ENCODE measurements at regions not wholly inside any gene's neighbourhood (a gene's known extent, or its start where the extent isn't known, plus 50 kb on each side); places are given as distances from the start of the nearest gene placed in this dataset.

DNA sequence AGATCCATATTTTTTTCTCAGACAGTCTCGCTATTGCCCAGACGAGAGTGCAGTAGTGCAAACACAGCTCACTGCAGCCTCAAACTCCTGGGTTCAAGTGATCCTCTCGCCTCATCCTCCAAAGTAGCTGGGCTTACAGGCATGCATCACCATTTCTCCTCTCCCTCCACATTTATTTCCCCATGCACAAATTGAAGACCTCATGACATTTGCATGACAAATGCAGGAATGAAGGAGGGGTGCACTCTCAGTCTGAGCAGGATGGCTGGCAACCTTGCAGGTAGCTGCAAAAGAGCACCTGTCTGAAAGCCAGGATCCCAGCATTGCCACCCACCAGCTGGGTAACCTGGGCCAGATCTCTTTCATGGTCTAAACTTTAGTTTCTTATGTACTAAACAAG, 111.2 kb downstream of the SH3TC2 start:
- no peak for DNase-seq (ENCODE audit: low spot score)
- Histone ChIP-seq H2AFZ (ENCODE audit: low read length) (no peak overlapping the region), H3K27ac (ENCODE audit: low read depth, low read length, poor library complexity, severe bottlenecking) (no peak overlapping the region), H3K9me3 (ENCODE audit: low read length) (no peaks in the 10 kb centered on the region), H3K79me2 (ENCODE audit: insufficient read depth, low read depth, low read length) (no peaks in the 10 kb centered on the region), H3K4me2 (ENCODE audit: low read length) (no peak overlapping the region), H3K36me3 (ENCODE audit: insufficient read depth, low read length) (no peaks in the 10 kb centered on the region), H3K4me3 (ENCODE audit: low read depth, low read length, poor library complexity, severe bottlenecking) (no peak overlapping the region), H4K20me1 (ENCODE audit: insufficient read depth, low read length) (no peaks in the 10 kb centered on the region), H3K4me1 (ENCODE audit: insufficient read depth, low read length, poor library complexity, severe bottlenecking) (no peaks in the 10 kb centered on the region), H3K9me2 (ENCODE audit: insufficient read depth, low read length) (no peaks in the 10 kb centered on the region)
- no TSS peak for BruUV-seq (replicated peaks)
- intact Hi-C loops (cut with micrococcal nuclease; ENCODE audit: unreplicated experiment) = no loop called here
- CTCF ChIA-PET (ENCODE audit: unreplicated experiment) = no interaction called here
- TF ChIP-seq, protein P1, sequence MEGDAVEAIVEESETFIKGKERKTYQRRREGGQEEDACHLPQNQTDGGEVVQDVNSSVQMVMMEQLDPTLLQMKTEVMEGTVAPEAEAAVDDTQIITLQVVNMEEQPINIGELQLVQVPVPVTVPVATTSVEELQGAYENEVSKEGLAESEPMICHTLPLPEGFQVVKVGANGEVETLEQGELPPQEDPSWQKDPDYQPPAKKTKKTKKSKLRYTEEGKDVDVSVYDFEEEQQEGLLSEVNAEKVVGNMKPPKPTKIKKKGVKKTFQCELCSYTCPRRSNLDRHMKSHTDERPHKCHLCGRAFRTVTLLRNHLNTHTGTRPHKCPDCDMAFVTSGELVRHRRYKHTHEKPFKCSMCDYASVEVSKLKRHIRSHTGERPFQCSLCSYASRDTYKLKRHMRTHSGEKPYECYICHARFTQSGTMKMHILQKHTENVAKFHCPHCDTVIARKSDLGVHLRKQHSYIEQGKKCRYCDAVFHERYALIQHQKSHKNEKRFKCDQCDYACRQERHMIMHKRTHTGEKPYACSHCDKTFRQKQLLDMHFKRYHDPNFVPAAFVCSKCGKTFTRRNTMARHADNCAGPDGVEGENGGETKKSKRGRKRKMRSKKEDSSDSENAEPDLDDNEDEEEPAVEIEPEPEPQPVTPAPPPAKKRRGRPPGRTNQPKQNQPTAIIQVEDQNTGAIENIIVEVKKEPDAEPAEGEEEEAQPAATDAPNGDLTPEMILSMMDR (conservative IDR thresholded peaks at IDR 0.05; ENCODE audit: low read length) = no peak
- TF ChIP-seq EZH2phosphoT487 (IDR thresholded peaks at IDR 0.05; ENCODE audit: borderline replicate concordance, low read depth, low read length) = no peak
- POLR2A ChIA-PET = no interaction called here

DNA sequence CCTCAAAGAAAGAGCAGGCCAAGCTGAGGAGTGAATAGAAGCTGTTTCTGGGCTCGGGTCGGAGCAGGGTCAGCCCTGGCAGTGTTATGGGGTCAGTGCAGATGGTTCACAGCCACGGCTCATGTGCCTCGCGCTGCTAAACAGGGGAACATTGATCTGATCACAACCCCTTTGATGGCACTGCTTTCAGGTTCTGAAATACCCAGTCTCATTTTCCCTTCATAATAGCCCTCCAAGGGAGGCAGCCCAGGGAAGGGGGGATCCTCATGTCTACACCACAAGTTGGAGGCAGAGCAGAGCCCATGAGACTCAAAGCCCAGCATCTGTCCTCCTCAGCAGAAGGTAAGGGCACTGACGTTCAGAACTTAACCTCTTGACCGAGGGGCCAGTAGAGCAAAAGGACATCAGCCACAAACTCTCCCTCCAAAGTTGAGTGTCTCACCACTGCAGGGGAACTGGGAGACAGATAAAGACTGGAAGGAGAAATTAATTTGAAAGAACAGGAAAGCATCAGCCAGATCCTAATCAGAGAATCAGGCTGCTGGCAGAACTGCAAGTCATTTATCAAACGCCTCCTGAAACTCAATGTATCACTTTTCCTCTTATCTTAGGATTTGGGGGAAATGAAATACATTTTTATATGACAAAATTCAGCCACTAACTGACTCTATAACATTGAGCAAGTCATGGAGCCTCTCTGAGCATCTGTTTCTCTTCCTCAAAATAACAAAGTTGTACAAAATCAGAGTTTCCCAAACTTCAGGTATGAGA, 110.6 kb downstream of the SH3TC2 start:
- intact Hi-C loops (cut with micrococcal nuclease; ENCODE audit: unreplicated experiment) = no loop called here

DNA sequence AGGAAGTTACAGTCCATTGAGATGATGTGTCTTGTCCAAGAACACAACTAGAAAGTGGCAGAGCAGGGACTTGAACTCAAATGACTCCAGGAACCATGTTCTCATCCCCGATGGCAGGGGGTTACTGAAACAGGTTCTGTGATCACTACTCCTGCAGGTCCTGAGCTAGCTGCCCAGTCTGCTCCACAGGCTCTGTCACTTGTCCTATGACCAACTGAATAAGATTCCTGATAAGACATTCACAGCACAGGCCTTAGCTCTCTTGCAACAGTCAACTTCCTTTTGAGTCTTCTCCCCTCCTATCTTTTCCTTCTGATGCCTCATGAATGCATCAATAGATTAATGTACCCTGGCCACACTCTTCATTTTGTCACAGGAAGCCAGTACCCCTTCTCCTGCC, 109.2 kb downstream of the SH3TC2 start:
- Histone ChIP-seq H3K79me2 (ENCODE audit: insufficient read depth, low read depth, low read length) (no peaks in the 10 kb centered on the region), H3K27ac (ENCODE audit: low read depth, low read length, poor library complexity, severe bottlenecking) (no peak overlapping the region), H3K36me3 (ENCODE audit: insufficient read depth, low read length) (no peaks in the 10 kb centered on the region), H3K4me3 (ENCODE audit: low read depth, low read length, poor library complexity, severe bottlenecking) (no peak overlapping the region), H3K4me1 (ENCODE audit: insufficient read depth, low read length, poor library complexity, severe bottlenecking) (no peaks in the 10 kb centered on the region), H3K9me3 (ENCODE audit: low read length) (no peaks in the 10 kb centered on the region), H3K4me2 (ENCODE audit: low read length) (no peak overlapping the region), H2AFZ (ENCODE audit: low read length) (no peak overlapping the region), H3K9me2 (ENCODE audit: insufficient read depth, low read length) (no peaks in the 10 kb centered on the region), H4K20me1 (ENCODE audit: insufficient read depth, low read length) (no peaks in the 10 kb centered on the region)
- ChIA-PET CTCF (ENCODE audit: unreplicated experiment) (no interaction called here), POLR2A (no interaction called here)
- TF ChIP-seq, protein P1 (conservative IDR thresholded peaks at IDR 0.05; ENCODE audit: low read length) = no peak
- no peak for TF ChIP-seq EZH2phosphoT487 (IDR thresholded peaks at IDR 0.05; ENCODE audit: borderline replicate concordance, low read depth, low read length)
- intact Hi-C loops (cut with micrococcal nuclease; ENCODE audit: unreplicated experiment) = no loop called here
- DNase-seq (ENCODE audit: low spot score) = no peak
- BruUV-seq (replicated peaks) = no TSS peak

More for the DNA sequence above, 110.6 kb downstream of the SH3TC2 start:
- POLR2A ChIA-PET = no interaction called here
- Histone ChIP-seq H3K4me3 (ENCODE audit: low read depth, low read length, poor library complexity, severe bottlenecking) (no peak overlapping the region), H3K9me3 (ENCODE audit: low read length) (no peaks in the 10 kb centered on the region), H3K9me2 (ENCODE audit: insufficient read depth, low read length) (no peaks in the 10 kb centered on the region), H3K27ac (ENCODE audit: low read depth, low read length, poor library complexity, severe bottlenecking) (no peak overlapping the region), H4K20me1 (ENCODE audit: insufficient read depth, low read length) (no peaks in the 10 kb centered on the region), H3K4me2 (ENCODE audit: low read length) (no peak overlapping the region), H3K36me3 (ENCODE audit: insufficient read depth, low read length) (no peaks in the 10 kb centered on the region), H3K4me1 (ENCODE audit: insufficient read depth, low read length, poor library complexity, severe bottlenecking) (no peaks in the 10 kb centered on the region), H3K79me2 (ENCODE audit: insufficient read depth, low read depth, low read length) (no peaks in the 10 kb centered on the region), H2AFZ (ENCODE audit: low read length) (no peak overlapping the region)
- DNase-seq (ENCODE audit: low spot score) = no peak
- no TSS peak for BruUV-seq (replicated peaks)
- CTCF ChIA-PET (ENCODE audit: unreplicated experiment) = no interaction called here
- TF ChIP-seq EZH2phosphoT487 (IDR thresholded peaks at IDR 0.05; ENCODE audit: borderline replicate concordance, low read depth, low read length) = no peak
- TF ChIP-seq, protein P1 (conservative IDR thresholded peaks at IDR 0.05; ENCODE audit: low read length) = no peak

Data from OCI-LY7 (cell line).